GM13976 (cell line): ENCODE measurements at regions not wholly inside any gene's neighbourhood (a gene's known extent, or its start where the extent isn't known, plus 50 kb on each side); places are given as distances from the start of the nearest gene placed in this dataset.
"Not testable (repeated sequence)": the region's sequence is repeated elsewhere in the genome, so short reads cannot be mapped to it uniquely, and the experiment has no call there.

Experiments
- DNase-seq: peaks from one replicate; pipeline ENCODE4 v3.0.0; 2012; ENCODE audit warnings: low spot score
- CTCF ChIP-seq: IDR thresholded peaks from 2 replicates; pipeline ENCODE4 v1.5.1; 2012; ENCODE audit warnings: borderline replicate concordance, mild to moderate bottlenecking; ENCODE audit not compliant: insufficient read depth; ENCODE audit errors: extremely low read depth, missing control alignments, control extremely low read depth
- in situ Hi-C: fragments of 300-500 bp; cut with MboI; formaldehyde crosslinking; loops from one replicate; pipeline ENCODE4 v1.12.0; 2022; ENCODE audit warnings: low sequenced_read_pairs, mixed read lengths, inconsistent platforms; ENCODE audit not compliant: unreplicated experiment

GRCh38 chr13:90884066-90884465 lies 463.4 kb upstream of the MIR17HG start:
- DNase-seq: no peak
- in situ Hi-C loops: no loop called here
- TF ChIP-seq CTCF: no peak

- in situ Hi-C loops: no loop called here
- DNase-seq: no peak
- no peak for TF ChIP-seq CTCF
Measured at GRCh38 chr13:90889906-90890834, 457.3 kb upstream of the MIR17HG start.

- in situ Hi-C loops: no loop called here
- no peak for TF ChIP-seq CTCF
- no peak for DNase-seq
Measured at GRCh38 chr13:90891329-90891728, 456.2 kb upstream of the MIR17HG start.

- DNase-seq, in situ Hi-C loops: not testable (repeated sequence)
Measured at GRCh38 chr13:90893199-90893598, 454.3 kb upstream of the MIR17HG start.

GRCh38 chr13:90896002-90896401 lies 451.5 kb upstream of the MIR17HG start:
- TF ChIP-seq CTCF: no peak
- in situ Hi-C loops: no loop called here
- DNase-seq: peak; percentile 1

GRCh38 chr13:90898811-90899210 lies 448.7 kb upstream of the MIR17HG start:
- no peak for TF ChIP-seq CTCF
- in situ Hi-C loops: no loop called here
- DNase-seq: no peak

- no peak for TF ChIP-seq CTCF
- in situ Hi-C loops: no loop called here
- no peak for DNase-seq
Measured at GRCh38 chr13:90899416-90899815, 448.1 kb upstream of the MIR17HG start.
